ENCODE measurements at regions not wholly inside any gene's neighbourhood (a gene's known extent, or its start where the extent isn't known, plus 50 kb on each side); places are given as distances from the start of the nearest gene placed in this dataset.

GRCh38 chr6:121844898-121845297 lies 409.5 kb downstream of the GJA1 start:
- TF ChIP-seq CTCF (conservative IDR thresholded peaks at IDR 0.05; ENCODE audit: low read length) (no peak), EZH2phosphoT487 (IDR thresholded peaks at IDR 0.05; ENCODE audit: borderline replicate concordance) (no peak)

Measured in Loucy (cell line).